HG03175 (cell line): ENCODE measurements at regions not wholly inside any gene's neighbourhood (a gene's known extent, or its start where the extent isn't known, plus 50 kb on each side); places are given as distances from the start of the nearest gene placed in this dataset.

ENCODE experiments used
- ATAC-seq: cut with Tn5 transposase; IDR thresholded peaks from one replicate; pipeline ENCODE4 v1.9.1; 2021; ENCODE audit warnings: mild to moderate bottlenecking, moderate library complexity; ENCODE audit not compliant: unreplicated experiment

- ATAC-seq, result no peak
These were observed 550.5 kb upstream of the GBE1 start for GRCh38 chr3:82311901-82312300.

GRCh38 chr3:82308755-82309154, 547.3 kb upstream of the GBE1 start:
- ATAC-seq, result no peak

- ATAC-seq, result no peak
These were observed 544.7 kb upstream of the GBE1 start for GRCh38 chr3:82306189-82306588.

- ATAC-seq, result no peak
These were observed 533.2 kb upstream of the GBE1 start for GRCh38 chr3:82294609-82295008.

- peak; percentile 74 for ATAC-seq
These were observed 532.4 kb upstream of the GBE1 start for GRCh38 chr3:82293867-82294266.

- ATAC-seq, result no peak
These were observed 532.0 kb upstream of the GBE1 start for GRCh38 chr3:82293435-82293834.

GRCh38 chr3:82287562-82287961, 526.1 kb upstream of the GBE1 start:
- ATAC-seq, result no peak

- ATAC-seq, result no peak
These were observed 519.8 kb upstream of the GBE1 start for GRCh38 chr3:82281205-82281604.

GRCh38 chr3:82276992-82277391, 515.5 kb upstream of the GBE1 start:
- no peak for ATAC-seq

GRCh38 chr3:82274897-82275296, 513.5 kb upstream of the GBE1 start:
- no peak for ATAC-seq

- ATAC-seq, result no peak
These were observed 504.3 kb upstream of the GBE1 start for GRCh38 chr3:82265747-82266146.

- ATAC-seq, result no peak
These were observed 500.7 kb upstream of the GBE1 start for GRCh38 chr3:82262193-82262592.

- no peak for ATAC-seq
These were observed 500.2 kb upstream of the GBE1 start for GRCh38 chr3:82261637-82262036.

- ATAC-seq, result no peak
These were observed 499.6 kb upstream of the GBE1 start for GRCh38 chr3:82261013-82261412.

- no peak for ATAC-seq
These were observed 498.5 kb upstream of the GBE1 start for GRCh38 chr3:82259994-82260393.

GRCh38 chr3:82240322-82240721, 478.9 kb upstream of the GBE1 start:
- no peak for ATAC-seq

- no peak for ATAC-seq
These were observed 474.8 kb upstream of the GBE1 start for GRCh38 chr3:82236257-82236656.

- ATAC-seq, result peak; percentile 54
These were observed 468.0 kb upstream of the GBE1 start for GRCh38 chr3:82229397-82229796.

- no peak for ATAC-seq
These were observed 463.2 kb upstream of the GBE1 start for GRCh38 chr3:82224661-82225060.

GRCh38 chr3:82222401-82222800, 461.0 kb upstream of the GBE1 start:
- ATAC-seq, result no peak

- no peak for ATAC-seq
These were observed 456.1 kb upstream of the GBE1 start for GRCh38 chr3:82217571-82217970.

- no peak for ATAC-seq
These were observed 446.7 kb upstream of the GBE1 start for GRCh38 chr3:82208002-82208710.

GRCh38 chr3:82202269-82202668, 440.8 kb upstream of the GBE1 start:
- no peak for ATAC-seq
